Stimulated activated naive CD8-positive, alpha-beta T cell treated with anti-CD3 and anti-CD28 coated beads, Interleukin-15, Interleukin-2, amounts not matched to agents 100 U/mL and 50 U/mL, for 24 hours (primary cell): ENCODE measurements at regions not wholly inside any gene's neighbourhood (a gene's known extent, or its start where the extent isn't known, plus 50 kb on each side); places are given as distances from the start of the nearest gene placed in this dataset.

Experiments
- ATAC-seq: fragments of 150-1000 bp; cut with Tn5 transposase; one replicate; pipeline ENCODE4 v1.10.0; 2021
- DNase-seq: peaks from one replicate; pipeline ENCODE4 v3.0.0; 2021

- no peak for DNase-seq
- no peak for ATAC-seq
Observed at GRCh38 chr20:37598100-37598543, 70.4 kb upstream of the BLCAP start.

- no peak for ATAC-seq
- no peak for DNase-seq
Observed at GRCh38 chr20:37596890-37597536, 69.3 kb upstream of the BLCAP start.

- no peak for DNase-seq
Observed at GRCh38 chr20:37596168-37596567, 68.5 kb upstream of the BLCAP start.

GRCh38 chr20:37593710-37594109, 66.0 kb upstream of the BLCAP start:
- no peak for DNase-seq
- no peak for ATAC-seq

More at GRCh38 chr20:37596168-37596567, 68.5 kb upstream of the BLCAP start:
- no peak for ATAC-seq

- DNase-seq = no peak
Observed at GRCh38 chr20:37590938-37591490, 63.3 kb upstream of the BLCAP start.

GRCh38 chr20:37586078-37586477, 58.4 kb upstream of the BLCAP start:
- no peak for DNase-seq
- no peak for ATAC-seq

More at GRCh38 chr20:37590938-37591490, 63.3 kb upstream of the BLCAP start:
- no peak for ATAC-seq

- DNase-seq (no peak), ATAC-seq (no peak)
Observed at GRCh38 chr20:37584238-37584807, 56.6 kb upstream of the BLCAP start.

- no peak for ATAC-seq
- no peak for DNase-seq
Observed at GRCh38 chr20:37581246-37581645, 53.6 kb upstream of the BLCAP start.

GRCh38 chr20:37580069-37580468, 52.4 kb upstream of the BLCAP start:
- DNase-seq (no peak), ATAC-seq (no peak)

GRCh38 chr20:37579106-37579505, 51.4 kb upstream of the BLCAP start:
- no peak for DNase-seq

GRCh38 chr20:37577981-37578380, 50.3 kb upstream of the BLCAP start:
- no peak for DNase-seq
- ATAC-seq = no peak

More at GRCh38 chr20:37579106-37579505, 51.4 kb upstream of the BLCAP start:
- no peak for ATAC-seq
